ENCODE measurements at regions not wholly inside any gene's neighbourhood (a gene's known extent, or its start where the extent isn't known, plus 50 kb on each side); places are given as distances from the start of the nearest gene placed in this dataset.

- Histone ChIP-seq H3K27me3 (ENCODE audit: insufficient read depth, poor library complexity, severe bottlenecking) (no peaks in the 10 kb centered on the region), H3K27ac (replicated peaks) (no peak overlapping the region), H3K4me3 (replicated peaks; ENCODE audit: insufficient read depth, low read length) (no peak overlapping the region)
- TF ChIP-seq CTCF (IDR thresholded peaks at IDR 0.05; ENCODE audit: insufficient read depth, low read length): no peak
- TF ChIP-seq GABPA (IDR thresholded peaks at IDR 0.05; ENCODE audit: low read depth): no peak
- no peak for TF ChIP-seq SPI1 (IDR thresholded peaks at IDR 0.05; ENCODE audit: borderline replicate concordance, low read depth)
- TF ChIP-seq REST (IDR thresholded peaks at IDR 0.05; ENCODE audit: insufficient replicate concordance, low read depth): no peak
- no peak for TF ChIP-seq POLR2AphosphoS5 (IDR thresholded peaks at IDR 0.05; ENCODE audit: low read depth)
- no peak for DNase-seq (ENCODE audit: low read depth in 1 of 2, low spot score in 1 of 2)
Measured at GRCh38 chr2:207464007-207464406, 65.8 kb upstream of the CREB1 start.

DNA sequence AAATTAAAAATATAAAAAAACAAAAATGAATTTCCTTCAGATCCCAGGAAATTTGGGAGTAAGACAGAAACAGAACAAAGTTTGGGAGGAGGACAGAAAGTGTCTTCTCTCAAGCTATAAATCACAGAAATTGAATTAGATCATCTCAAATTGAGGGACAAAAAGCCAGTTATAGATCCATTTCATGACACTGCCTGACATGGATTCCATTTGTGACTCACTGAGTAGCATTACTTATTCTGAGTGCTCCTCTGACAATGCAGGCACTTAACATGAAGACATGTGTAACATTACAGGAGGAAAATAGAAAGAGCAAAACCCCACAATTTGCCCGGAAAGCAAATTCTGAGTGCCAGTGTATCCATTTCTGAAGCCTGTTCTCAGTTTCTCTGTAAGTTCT, 63.9 kb upstream of the CREB1 start:
- Histone ChIP-seq H3K27me3 (ENCODE audit: insufficient read depth, poor library complexity, severe bottlenecking) (no peaks in the 10 kb centered on the region), H3K4me3 (replicated peaks; ENCODE audit: insufficient read depth, low read length) (no peak overlapping the region), H3K27ac (replicated peaks) (no peak overlapping the region)
- no peak for TF ChIP-seq CTCF (IDR thresholded peaks at IDR 0.05; ENCODE audit: insufficient read depth, low read length)
- no peak for DNase-seq (ENCODE audit: low read depth in 1 of 2, low spot score in 1 of 2)

DNA sequence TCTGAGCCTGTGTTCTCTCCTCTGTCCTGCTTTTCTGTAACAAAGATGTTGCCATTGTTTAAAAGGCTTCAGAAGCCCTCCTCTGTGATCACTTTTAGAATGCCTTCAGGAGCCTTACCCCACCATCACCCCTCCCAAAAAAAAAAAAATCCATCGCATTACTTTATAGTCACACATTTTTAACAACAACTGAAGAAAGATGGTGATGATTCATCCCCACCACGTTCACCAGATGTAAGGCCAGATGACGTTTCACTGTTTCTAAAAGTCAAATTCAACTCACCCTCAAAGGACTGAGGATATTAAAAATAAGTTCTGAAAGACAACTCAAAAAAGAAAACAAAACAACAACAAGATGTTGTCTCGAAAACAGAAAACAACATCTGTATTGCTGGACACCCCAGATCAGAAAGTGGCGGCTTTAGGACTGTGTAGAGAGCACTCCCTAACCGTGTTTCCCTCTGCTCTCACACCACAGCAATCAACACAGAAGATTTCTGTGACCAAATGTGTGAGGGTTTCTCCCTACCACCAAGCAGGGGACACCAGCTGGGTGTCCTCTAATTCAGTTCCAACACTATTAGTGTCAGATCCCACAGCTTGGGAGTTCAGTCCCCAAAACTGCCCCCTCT, 61.9 kb upstream of the CREB1 start:
- no peak overlapping the region for H3K27ac ChIP-seq (replicated peaks)
- no peak for DNase-seq (ENCODE audit: low read depth in 1 of 2, low spot score in 1 of 2)
- TF ChIP-seq GABPA (IDR thresholded peaks at IDR 0.05; ENCODE audit: low read depth): no peak
- no peak for TF ChIP-seq SPI1 (IDR thresholded peaks at IDR 0.05; ENCODE audit: borderline replicate concordance, low read depth)
- no peak for TF ChIP-seq REST (IDR thresholded peaks at IDR 0.05; ENCODE audit: insufficient replicate concordance, low read depth)
- no peak for TF ChIP-seq CTCF (IDR thresholded peaks at IDR 0.05; ENCODE audit: insufficient read depth, low read length)
- no peak for TF ChIP-seq POLR2AphosphoS5 (IDR thresholded peaks at IDR 0.05; ENCODE audit: low read depth)

GRCh38 chr2:207468488-207468887, 61.3 kb upstream of the CREB1 start:
- Histone ChIP-seq H3K27me3 (ENCODE audit: insufficient read depth, poor library complexity, severe bottlenecking) (no peaks in the 10 kb centered on the region), H3K27ac (replicated peaks) (no peak overlapping the region), H3K4me3 (replicated peaks; ENCODE audit: insufficient read depth, low read length) (no peak overlapping the region)
- DNase-seq (ENCODE audit: low read depth in 1 of 2, low spot score in 1 of 2): no peak
- TF ChIP-seq SPI1 (IDR thresholded peaks at IDR 0.05; ENCODE audit: borderline replicate concordance, low read depth): no peak

More for the DNA sequence above, 61.9 kb upstream of the CREB1 start:
- Histone ChIP-seq H3K27me3 (ENCODE audit: insufficient read depth, poor library complexity, severe bottlenecking) (no peaks in the 10 kb centered on the region), H3K4me3 (replicated peaks; ENCODE audit: insufficient read depth, low read length) (no peak overlapping the region)

Data from HL-60 (cell line).